ENCODE measurements at regions not wholly inside any gene's neighbourhood (a gene's known extent, or its start where the extent isn't known, plus 50 kb on each side); places are given as distances from the start of the nearest gene placed in this dataset.
"Not testable (repeated sequence)": the region's sequence is repeated elsewhere in the genome, so short reads cannot be mapped to it uniquely, and the experiment has no call there.

- Histone ChIP-seq H3K27me3 (no peaks in the 10 kb centered on the region), H3K4me1 (no peaks in the 10 kb centered on the region), H3K9me3 (no peaks in the 10 kb centered on the region), H3K4me3 (no peak overlapping the region), H3K27ac (no peak overlapping the region), H3K36me3 (no peaks in the 10 kb centered on the region)
- no peak for DNase-seq
- TF ChIP-seq POLR2A (IDR thresholded peaks at IDR 0.05), result no peak
- in situ Hi-C loops (cut with MboI; ENCODE audit: low sequenced_read_pairs in 4 of 4) (no loop called here), intact Hi-C loops (cut with DNase I; ENCODE audit: low total_unique reads) (no loop called here)
- ATAC-seq, result no peak
Observed at GRCh38 chr7:46282155-46282554, 361.1 kb upstream of the IGFBP3 start.

GRCh38 chr7:46281071-46281470 lies 360.0 kb upstream of the IGFBP3 start:
- ATAC-seq, result no peak
- no peaks in the 10 kb centered on the region for H3K9me3 ChIP-seq
- intact Hi-C loops (cut with DNase I; ENCODE audit: low total_unique reads), result no loop called here

GRCh38 chr7:46279290-46279689 lies 358.2 kb upstream of the IGFBP3 start:
- Histone ChIP-seq H3K4me3 (no peak overlapping the region), H3K9me3 (no peaks in the 10 kb centered on the region), H3K4me1 (no peaks in the 10 kb centered on the region), H3K27me3 (no peaks in the 10 kb centered on the region), H3K27ac (no peak overlapping the region), H3K36me3 (no peaks in the 10 kb centered on the region)
- DNase-seq (no peak), ATAC-seq (no peak)
- intact Hi-C loops (cut with DNase I; ENCODE audit: low total_unique reads) (no loop called here), in situ Hi-C loops (cut with MboI; ENCODE audit: low sequenced_read_pairs in 4 of 4) (no loop called here)
- no peak for TF ChIP-seq POLR2A (IDR thresholded peaks at IDR 0.05)
- TF ChIP-seq CTCF (IDR thresholded peaks at IDR 0.05 in 4 of 5, conservative IDR thresholded peaks at IDR 0.05 in 1 of 5), result no peak

More at GRCh38 chr7:46281071-46281470, 360.0 kb upstream of the IGFBP3 start:
- in situ Hi-C loops (cut with MboI; ENCODE audit: low sequenced_read_pairs in 4 of 4), result no loop called here
- TF ChIP-seq CTCF (IDR thresholded peaks at IDR 0.05 in 4 of 5, conservative IDR thresholded peaks at IDR 0.05 in 1 of 5) (no peak), POLR2A (IDR thresholded peaks at IDR 0.05) (no peak)
- Histone ChIP-seq H3K27me3 (no peaks in the 10 kb centered on the region), H3K4me1 (no peaks in the 10 kb centered on the region), H3K27ac (no peak overlapping the region), H3K4me3 (no peak overlapping the region), H3K36me3 (no peaks in the 10 kb centered on the region)
- no peak for DNase-seq

GRCh38 chr7:46264646-46265045 lies 343.6 kb upstream of the IGFBP3 start:
- TF ChIP-seq CTCF (IDR thresholded peaks at IDR 0.05 in 4 of 5, conservative IDR thresholded peaks at IDR 0.05 in 1 of 5) (no peak), POLR2A (IDR thresholded peaks at IDR 0.05) (no peak)
- Histone ChIP-seq H3K4me1 (no peaks in the 10 kb centered on the region), H3K27me3 (no peaks in the 10 kb centered on the region), H3K36me3 (no peaks in the 10 kb centered on the region), H3K4me3 (no peak overlapping the region), H3K9me3 (no peaks in the 10 kb centered on the region), H3K27ac (no peak overlapping the region)
- in situ Hi-C loops (cut with MboI; ENCODE audit: low sequenced_read_pairs in 4 of 4) (no loop called here), intact Hi-C loops (cut with DNase I; ENCODE audit: low total_unique reads) (no loop called here)
- DNase-seq, result no peak
- no peak for ATAC-seq

- H3K27ac ChIP-seq; in situ Hi-C loops (cut with MboI; ENCODE audit: low sequenced_read_pairs in 4 of 4); H3K27me3 ChIP-seq; H3K9me3 ChIP-seq; DNase-seq; H3K36me3 ChIP-seq; intact Hi-C loops (cut with DNase I; ENCODE audit: low total_unique reads); H3K4me1 ChIP-seq; H3K4me3 ChIP-seq; ATAC-seq: not testable (repeated sequence)
Observed at GRCh38 chr7:46261638-46262037, 340.6 kb upstream of the IGFBP3 start.

- intact Hi-C loops (cut with DNase I; ENCODE audit: low total_unique reads), result no loop called here
- Histone ChIP-seq H3K9me3 (no peaks in the 10 kb centered on the region), H3K36me3 (no peaks in the 10 kb centered on the region), H3K4me1 (no peaks in the 10 kb centered on the region), H3K27ac (no peak overlapping the region), H3K4me3 (no peak overlapping the region), H3K27me3 (no peaks in the 10 kb centered on the region)
- ATAC-seq (no peak), DNase-seq (no peak)
- in situ Hi-C loops (cut with MboI; ENCODE audit: low sequenced_read_pairs in 4 of 4), result no loop called here
- TF ChIP-seq CTCF (IDR thresholded peaks at IDR 0.05 in 4 of 5, conservative IDR thresholded peaks at IDR 0.05 in 1 of 5) (no peak), POLR2A (IDR thresholded peaks at IDR 0.05) (no peak)
Observed at GRCh38 chr7:46259947-46260346, 338.9 kb upstream of the IGFBP3 start.
